OCI-LY1 (cell line): ENCODE measurements at regions not wholly inside any gene's neighbourhood (a gene's known extent, or its start where the extent isn't known, plus 50 kb on each side); places are given as distances from the start of the nearest gene placed in this dataset.
A peak's percentile ranks its signal among the peaks of the same experiment; 100 is the strongest.

Experiments used
- EZH2 ChIP-seq: fragments of 200-600 bp; sonication (generic), shearing (Covaris generic); IDR thresholded peaks from 2 replicates; pipeline ENCODE4 v1.8.0; 2017; ENCODE audit warnings: borderline replicate concordance, mixed run types, mild to moderate bottlenecking, antibody characterized with exemption, low read length, moderate library complexity, mixed read lengths
- TF ChIP-seq, protein P1 (sequence below): fragments of 200-600 bp; sonication (generic), shearing (Covaris generic); IDR thresholded peaks from 2 replicates; pipeline ENCODE4 v1.5.1; 2017; ENCODE audit warnings: mild to moderate bottlenecking, antibody characterized with exemption, low read length, moderate library complexity, mixed read lengths

DNA sequence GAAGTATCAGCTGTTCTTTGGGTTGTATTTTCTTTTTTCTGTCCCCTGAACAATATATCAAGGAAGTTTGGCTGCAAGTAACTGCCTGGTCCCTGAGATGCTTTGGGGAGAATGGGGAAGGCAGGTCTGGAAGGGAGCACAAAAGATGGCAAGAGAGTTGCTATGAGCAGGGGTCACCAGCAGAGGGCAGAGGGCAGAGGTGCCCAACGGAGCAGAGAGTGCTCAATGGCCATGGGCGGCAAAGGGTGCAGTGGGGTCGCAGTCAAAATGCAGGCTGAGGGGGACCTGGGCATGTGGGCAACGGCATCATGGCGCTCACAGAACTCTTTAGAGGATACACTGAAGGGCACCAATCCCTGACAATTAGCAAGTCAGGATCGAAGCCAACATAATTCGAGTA, 107.7 kb upstream of the ATP8B1 start:
- TF ChIP-seq, protein P1, sequence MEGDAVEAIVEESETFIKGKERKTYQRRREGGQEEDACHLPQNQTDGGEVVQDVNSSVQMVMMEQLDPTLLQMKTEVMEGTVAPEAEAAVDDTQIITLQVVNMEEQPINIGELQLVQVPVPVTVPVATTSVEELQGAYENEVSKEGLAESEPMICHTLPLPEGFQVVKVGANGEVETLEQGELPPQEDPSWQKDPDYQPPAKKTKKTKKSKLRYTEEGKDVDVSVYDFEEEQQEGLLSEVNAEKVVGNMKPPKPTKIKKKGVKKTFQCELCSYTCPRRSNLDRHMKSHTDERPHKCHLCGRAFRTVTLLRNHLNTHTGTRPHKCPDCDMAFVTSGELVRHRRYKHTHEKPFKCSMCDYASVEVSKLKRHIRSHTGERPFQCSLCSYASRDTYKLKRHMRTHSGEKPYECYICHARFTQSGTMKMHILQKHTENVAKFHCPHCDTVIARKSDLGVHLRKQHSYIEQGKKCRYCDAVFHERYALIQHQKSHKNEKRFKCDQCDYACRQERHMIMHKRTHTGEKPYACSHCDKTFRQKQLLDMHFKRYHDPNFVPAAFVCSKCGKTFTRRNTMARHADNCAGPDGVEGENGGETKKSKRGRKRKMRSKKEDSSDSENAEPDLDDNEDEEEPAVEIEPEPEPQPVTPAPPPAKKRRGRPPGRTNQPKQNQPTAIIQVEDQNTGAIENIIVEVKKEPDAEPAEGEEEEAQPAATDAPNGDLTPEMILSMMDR = peak; percentile 61; the same call in 1 of the 2 replicates
- TF ChIP-seq EZH2 = no peak
